ENCODE measurements at regions not wholly inside any gene's neighbourhood (a gene's known extent, or its start where the extent isn't known, plus 50 kb on each side); places are given as distances from the start of the nearest gene placed in this dataset.

DNA sequence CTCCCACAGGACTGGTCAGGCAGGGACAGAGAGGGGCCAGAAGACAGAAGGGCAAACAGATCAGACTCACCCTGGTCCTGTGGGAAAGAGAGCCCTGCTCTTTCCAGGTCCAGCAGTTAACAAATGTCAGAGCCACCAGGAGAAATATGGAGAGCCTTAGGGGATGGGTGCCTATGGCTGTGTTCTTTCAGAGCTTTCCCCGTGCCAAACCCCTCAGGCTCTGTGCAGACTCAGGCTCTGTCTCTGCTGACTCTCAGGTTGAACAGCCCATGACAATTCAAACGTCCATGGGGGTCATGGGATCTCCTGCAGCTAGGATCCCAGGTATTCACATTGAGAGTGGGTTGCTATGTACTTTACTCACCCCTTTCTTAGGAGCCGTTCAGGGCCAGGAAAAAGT is 120.8 kb upstream of the ERBB4 start:
- TF ChIP-seq, protein P1, sequence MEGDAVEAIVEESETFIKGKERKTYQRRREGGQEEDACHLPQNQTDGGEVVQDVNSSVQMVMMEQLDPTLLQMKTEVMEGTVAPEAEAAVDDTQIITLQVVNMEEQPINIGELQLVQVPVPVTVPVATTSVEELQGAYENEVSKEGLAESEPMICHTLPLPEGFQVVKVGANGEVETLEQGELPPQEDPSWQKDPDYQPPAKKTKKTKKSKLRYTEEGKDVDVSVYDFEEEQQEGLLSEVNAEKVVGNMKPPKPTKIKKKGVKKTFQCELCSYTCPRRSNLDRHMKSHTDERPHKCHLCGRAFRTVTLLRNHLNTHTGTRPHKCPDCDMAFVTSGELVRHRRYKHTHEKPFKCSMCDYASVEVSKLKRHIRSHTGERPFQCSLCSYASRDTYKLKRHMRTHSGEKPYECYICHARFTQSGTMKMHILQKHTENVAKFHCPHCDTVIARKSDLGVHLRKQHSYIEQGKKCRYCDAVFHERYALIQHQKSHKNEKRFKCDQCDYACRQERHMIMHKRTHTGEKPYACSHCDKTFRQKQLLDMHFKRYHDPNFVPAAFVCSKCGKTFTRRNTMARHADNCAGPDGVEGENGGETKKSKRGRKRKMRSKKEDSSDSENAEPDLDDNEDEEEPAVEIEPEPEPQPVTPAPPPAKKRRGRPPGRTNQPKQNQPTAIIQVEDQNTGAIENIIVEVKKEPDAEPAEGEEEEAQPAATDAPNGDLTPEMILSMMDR (IDR thresholded peaks at IDR 0.05; ENCODE audit: insufficient read depth, low read depth, low read length, missing control alignments) = no peak
- no peak for DNase-seq (ENCODE audit: low read depth)
- H3K4me3 ChIP-seq (ENCODE audit: low read length) = no peak overlapping the region

DNA sequence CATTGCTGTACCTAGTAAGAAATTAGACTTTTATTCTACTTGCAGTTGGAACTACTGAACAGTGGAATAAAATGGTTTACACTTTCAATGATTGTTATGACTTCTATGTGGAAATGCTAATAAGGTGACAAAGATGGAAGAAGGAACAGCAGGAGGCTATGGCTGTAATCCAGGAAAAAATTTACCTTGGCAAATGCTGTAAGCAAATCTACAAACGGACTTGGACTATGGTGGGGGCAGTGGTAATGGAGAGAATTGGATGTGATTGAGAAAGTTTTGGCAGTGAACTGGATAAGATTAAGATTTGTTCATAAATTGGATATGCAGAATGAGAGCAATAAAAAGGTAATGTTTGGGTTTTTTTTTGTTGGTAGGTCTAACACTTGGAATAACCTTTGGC is 111.0 kb upstream of the ERBB4 start:
- no peak overlapping the region for H3K4me3 ChIP-seq (ENCODE audit: low read length)
- TF ChIP-seq, protein P1 (IDR thresholded peaks at IDR 0.05; ENCODE audit: insufficient read depth, low read depth, low read length, missing control alignments) = no peak
- DNase-seq (ENCODE audit: low read depth) = no peak

DNA sequence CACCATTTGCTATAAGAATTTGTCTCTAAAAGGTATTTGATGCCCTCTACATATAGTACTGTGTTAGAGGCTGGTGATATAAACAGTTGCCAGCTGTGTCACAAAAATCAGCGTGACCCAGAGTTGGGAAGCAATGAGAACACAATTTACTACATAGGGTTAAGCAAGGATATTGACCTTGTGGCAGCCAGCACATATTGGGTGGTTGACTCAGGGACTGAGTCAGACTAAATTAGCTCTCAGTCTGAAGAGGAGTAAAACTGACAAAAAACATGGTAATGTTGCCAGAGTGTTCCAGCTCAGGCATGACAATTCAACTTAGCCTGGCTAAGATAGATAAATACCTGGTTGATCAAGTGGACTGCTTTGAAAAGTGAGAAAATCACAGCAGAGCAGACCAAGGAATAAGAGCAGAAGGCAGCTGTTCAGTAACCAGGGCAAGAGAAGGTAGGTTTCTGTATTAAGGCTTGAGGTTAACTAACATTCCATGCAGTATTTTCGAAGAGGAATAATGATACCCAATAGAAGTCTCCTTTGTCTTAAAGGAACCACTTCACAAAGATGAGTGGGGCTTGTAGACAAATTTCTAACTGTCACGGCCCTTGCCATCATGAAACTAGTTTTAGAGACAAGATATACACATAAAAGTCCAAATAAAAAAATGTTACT is 108.2 kb upstream of the ERBB4 start:
- peak; percentile 91 for DNase-seq (ENCODE audit: low read depth)
- TF ChIP-seq, protein P1 (IDR thresholded peaks at IDR 0.05; ENCODE audit: insufficient read depth, low read depth, low read length, missing control alignments) = no peak
- no peak overlapping the region for H3K4me3 ChIP-seq (ENCODE audit: low read length)

DNA sequence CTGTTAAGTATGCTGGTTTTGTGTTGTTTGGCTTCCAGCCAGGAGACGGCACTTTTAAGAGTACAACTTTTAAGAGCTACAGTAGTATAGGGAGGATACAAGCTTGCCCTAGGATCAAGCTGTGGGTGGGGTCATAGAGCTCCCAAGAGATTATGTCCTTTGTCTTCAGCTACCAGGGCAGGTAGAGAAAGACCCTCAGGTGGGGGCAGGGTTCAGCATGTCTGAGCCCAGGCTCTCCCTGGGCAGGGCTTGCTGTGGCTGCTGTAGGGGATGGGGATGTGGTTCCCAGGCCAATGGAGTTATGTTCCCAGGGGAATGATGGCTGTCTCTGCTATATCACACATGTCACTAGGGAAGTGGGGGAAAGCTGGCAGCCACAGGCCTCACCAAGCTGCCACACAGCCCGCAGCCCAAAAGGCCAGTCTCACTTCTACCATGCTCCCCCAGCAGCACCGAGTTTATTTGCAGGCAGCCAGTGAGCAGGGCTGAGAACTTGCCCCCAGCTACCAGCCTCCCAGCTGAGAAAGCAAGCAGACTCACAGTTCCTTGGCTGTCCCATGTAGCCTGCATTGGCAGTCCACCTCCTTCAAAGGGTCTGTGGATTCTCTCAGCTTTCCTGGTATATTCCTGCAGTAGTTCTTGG is 105.7 kb upstream of the ERBB4 start:
- TF ChIP-seq, protein P1 (IDR thresholded peaks at IDR 0.05; ENCODE audit: insufficient read depth, low read depth, low read length, missing control alignments) = no peak
- no peak overlapping the region for H3K4me3 ChIP-seq (ENCODE audit: low read length)
- no peak for DNase-seq (ENCODE audit: low read depth)

DNA sequence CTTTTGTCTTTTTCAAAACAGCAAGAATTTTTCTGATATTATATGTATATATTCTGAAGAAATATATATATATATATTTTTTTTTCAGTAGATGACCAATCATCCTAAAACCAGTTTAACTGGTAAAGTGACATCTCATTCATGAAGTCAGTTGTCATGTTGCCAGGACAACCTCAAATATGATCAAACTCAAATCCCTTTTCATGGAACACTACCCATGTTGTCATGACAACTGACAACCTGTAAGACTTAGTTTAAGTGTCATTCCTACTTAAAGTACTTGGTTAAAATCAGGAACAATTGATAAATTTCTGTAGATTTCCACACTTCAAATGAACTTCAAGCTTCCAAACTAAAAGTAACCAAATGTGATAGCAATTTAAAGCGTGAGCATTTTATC is 101.8 kb upstream of the ERBB4 start:
- peak; percentile 92 for DNase-seq (ENCODE audit: low read depth)
- no peak overlapping the region for H3K4me3 ChIP-seq (ENCODE audit: low read length)
- TF ChIP-seq, protein P1 (IDR thresholded peaks at IDR 0.05; ENCODE audit: insufficient read depth, low read depth, low read length, missing control alignments) = no peak

DNA sequence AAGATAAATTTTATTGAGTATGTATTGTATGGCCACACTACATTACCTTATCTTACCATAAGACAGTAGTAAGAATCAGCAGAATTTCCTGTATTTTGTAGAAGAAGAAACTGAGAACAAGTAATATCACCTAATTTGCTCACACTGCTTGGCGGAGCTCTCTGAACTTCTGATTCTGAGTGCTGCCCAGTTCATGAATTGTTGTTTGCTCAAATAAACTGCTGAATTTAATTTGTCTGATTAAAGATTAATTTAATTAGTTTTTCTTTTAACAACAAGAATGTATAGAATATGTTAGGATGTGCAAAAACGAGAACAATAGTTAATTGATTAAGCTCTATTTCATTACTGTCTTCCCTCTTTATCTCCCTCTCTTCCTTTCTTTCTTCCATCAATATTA is 100.1 kb upstream of the ERBB4 start:
- DNase-seq (ENCODE audit: low read depth) = no peak
- H3K4me3 ChIP-seq (ENCODE audit: low read length) = no peak overlapping the region
- TF ChIP-seq, protein P1 (IDR thresholded peaks at IDR 0.05; ENCODE audit: insufficient read depth, low read depth, low read length, missing control alignments) = no peak

DNA sequence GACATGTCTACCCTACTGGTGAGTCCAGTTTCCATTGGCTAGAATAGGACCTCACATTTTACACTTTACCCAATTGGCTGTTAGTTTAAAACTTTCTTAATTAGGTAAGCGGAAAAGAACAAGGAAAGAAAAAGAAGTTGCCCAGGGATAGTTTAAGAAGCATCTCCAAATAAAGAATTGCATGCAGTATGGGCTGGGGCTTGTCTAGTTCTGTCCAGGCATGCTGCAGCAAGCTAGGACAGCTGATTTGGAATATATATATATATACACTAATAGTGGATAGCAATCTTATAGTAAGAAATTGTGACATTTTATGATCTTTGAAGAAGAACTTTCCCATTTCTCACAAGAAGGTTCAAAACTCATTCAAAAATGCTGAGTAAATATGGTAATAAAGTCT is 90.0 kb upstream of the ERBB4 start:
- H3K4me3 ChIP-seq (ENCODE audit: low read length) = no peak overlapping the region
- peak; percentile 51 for DNase-seq (ENCODE audit: low read depth)
- TF ChIP-seq, protein P1 (IDR thresholded peaks at IDR 0.05; ENCODE audit: insufficient read depth, low read depth, low read length, missing control alignments) = no peak

Measured in epithelial cell of esophagus (primary cell).